Spleen (tissue), 7 donors: ENCODE measurements at regions not wholly inside any gene's neighbourhood (a gene's known extent, or its start where the extent isn't known, plus 50 kb on each side); places are given as distances from the start of the nearest gene placed in this dataset.

Experiments
- CTCF ChIP-seq, 11 experiments: fragments of 200-600 bp in 7 of 11; fragments of 450-650 bp in 4 of 11; sonication (generic) in 4 of 11; IDR thresholded peaks in 8 of 11; conservative IDR thresholded peaks in 3 of 11; 1 replicate in 7 of 11; 2 replicates in 4 of 11; pipeline versions ENCODE4 v1.4.0 to v1.8.0; 2016 to 2021; ENCODE audit warnings: antibody characterized with exemption in 11 of 11, inconsistent platforms in 4 of 11, mild to moderate bottlenecking in 1 of 11
- POLR2A ChIP-seq, 3 donors: fragments of 450-650 bp; IDR thresholded peaks; one replicate each; pipeline ENCODE4 v1.5.1; 2017; ENCODE audit warnings: antibody characterized with exemption in 3 of 3, mild to moderate bottlenecking in 1 of 3
- POLR2AphosphoS5 ChIP-seq, 3 donors: sonication (generic); formaldehyde crosslinking; IDR thresholded peaks; one replicate each; pipeline ENCODE4 v1.5.1; 2017; ENCODE audit warnings: antibody characterized with exemption in 3 of 3
- donor health status: DM: no; HTN: no; CAD: no; lungs with moderate emphysema.
- donor health status: DM: no; HTN: no; CAD: no.
- donor health status: DM: no; HTN: no; CAD: no.

GRCh38 chr16:22977294-22977697, 163.3 kb downstream of the HS3ST2 start:
- TF ChIP-seq CTCF (IDR thresholded peaks at IDR 0.05 in 8 of 11, conservative IDR thresholded peaks at IDR 0.05 in 3 of 11) (peak in 1 of 11 experiments; percentile 20), POLR2AphosphoS5 (IDR thresholded peaks at IDR 0.05) (no peak), POLR2A (IDR thresholded peaks at IDR 0.05) (no peak)
